EH (cell line): ENCODE measurements at regions not wholly inside any gene's neighbourhood (a gene's known extent, or its start where the extent isn't known, plus 50 kb on each side); places are given as distances from the start of the nearest gene placed in this dataset.
A peak's percentile ranks its signal among the peaks of the same experiment; 100 is the strongest.

ENCODE experiments used
- DNase-seq: peaks from one replicate; pipeline ENCODE4 v3.0.0-alpha.2; 2015; ENCODE audit warnings: low read depth

- no peak for DNase-seq
Measured at GRCh38 chr10:33126742-33127141, 168.7 kb upstream of the ITGB1 start.

GRCh38 chr10:33125522-33126517 is 167.8 kb upstream of the ITGB1 start:
- DNase-seq = peak; percentile 56

GRCh38 chr10:33125111-33125510 is 167.1 kb upstream of the ITGB1 start:
- no peak for DNase-seq

GRCh38 chr10:33123680-33124079 is 165.7 kb upstream of the ITGB1 start:
- DNase-seq = peak; percentile 38

- peak; percentile 96 for DNase-seq
Measured at GRCh38 chr10:33122014-33122809, 164.2 kb upstream of the ITGB1 start.

DNA sequence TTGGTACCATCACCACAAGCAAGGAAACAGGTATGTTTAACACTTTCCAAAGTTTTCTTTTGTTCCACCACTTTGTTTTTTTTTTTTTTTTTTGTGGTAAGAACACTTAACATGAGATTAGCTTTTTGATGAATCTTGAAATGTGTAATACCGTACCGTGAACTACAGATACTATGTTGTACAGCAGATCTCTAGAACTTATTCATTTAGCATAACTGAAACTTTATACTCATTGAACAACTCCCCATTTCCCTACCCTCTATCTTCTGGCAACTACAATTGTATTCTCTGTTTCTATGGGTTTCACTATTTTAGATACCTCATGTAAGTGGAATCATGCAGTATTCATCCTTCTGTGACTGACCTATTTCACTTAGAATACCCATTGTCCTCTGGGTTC is 162.7 kb upstream of the ITGB1 start:
- DNase-seq = no peak

DNA sequence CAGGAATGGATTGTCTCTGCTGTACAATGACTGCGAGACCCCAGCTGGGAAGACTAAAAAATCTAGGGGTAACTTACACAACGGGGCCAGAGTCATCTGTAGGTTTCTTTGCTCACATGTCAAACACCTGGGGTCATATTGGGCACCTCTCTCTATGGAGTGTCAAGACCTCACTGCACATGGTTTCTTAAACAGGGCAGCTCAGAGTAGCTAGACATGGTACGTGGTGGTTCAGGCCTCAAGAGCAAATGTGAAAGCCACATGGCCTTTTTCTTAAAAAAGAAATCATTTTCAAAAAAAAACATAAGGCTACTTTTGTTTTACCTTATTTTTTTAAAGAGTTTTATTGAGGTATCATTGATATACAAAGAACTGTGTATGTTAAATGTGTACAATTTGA is 162.2 kb upstream of the ITGB1 start:
- DNase-seq = no peak

DNA sequence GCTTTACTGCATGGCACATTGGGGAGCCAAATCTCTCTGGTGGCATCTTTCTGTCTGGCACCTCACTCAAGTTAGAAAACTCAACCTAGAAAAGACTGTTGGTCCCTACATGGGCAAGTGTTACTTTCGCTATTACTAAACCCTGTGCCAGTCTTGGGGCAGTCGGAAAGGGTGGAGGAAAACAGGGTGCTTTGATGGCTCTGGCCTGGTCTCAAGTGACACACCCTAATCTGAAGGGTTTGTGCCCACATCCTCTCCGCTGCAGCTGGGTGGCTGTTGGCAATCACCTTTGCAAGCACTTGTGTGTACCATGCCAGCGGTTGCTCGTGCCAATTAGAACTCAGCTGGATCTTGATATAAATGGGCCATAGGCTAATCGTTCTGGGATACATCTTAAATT is 159.8 kb upstream of the ITGB1 start:
- DNase-seq = no peak

GRCh38 chr10:33117230-33117629 is 159.2 kb upstream of the ITGB1 start:
- DNase-seq = peak; percentile 30

DNA sequence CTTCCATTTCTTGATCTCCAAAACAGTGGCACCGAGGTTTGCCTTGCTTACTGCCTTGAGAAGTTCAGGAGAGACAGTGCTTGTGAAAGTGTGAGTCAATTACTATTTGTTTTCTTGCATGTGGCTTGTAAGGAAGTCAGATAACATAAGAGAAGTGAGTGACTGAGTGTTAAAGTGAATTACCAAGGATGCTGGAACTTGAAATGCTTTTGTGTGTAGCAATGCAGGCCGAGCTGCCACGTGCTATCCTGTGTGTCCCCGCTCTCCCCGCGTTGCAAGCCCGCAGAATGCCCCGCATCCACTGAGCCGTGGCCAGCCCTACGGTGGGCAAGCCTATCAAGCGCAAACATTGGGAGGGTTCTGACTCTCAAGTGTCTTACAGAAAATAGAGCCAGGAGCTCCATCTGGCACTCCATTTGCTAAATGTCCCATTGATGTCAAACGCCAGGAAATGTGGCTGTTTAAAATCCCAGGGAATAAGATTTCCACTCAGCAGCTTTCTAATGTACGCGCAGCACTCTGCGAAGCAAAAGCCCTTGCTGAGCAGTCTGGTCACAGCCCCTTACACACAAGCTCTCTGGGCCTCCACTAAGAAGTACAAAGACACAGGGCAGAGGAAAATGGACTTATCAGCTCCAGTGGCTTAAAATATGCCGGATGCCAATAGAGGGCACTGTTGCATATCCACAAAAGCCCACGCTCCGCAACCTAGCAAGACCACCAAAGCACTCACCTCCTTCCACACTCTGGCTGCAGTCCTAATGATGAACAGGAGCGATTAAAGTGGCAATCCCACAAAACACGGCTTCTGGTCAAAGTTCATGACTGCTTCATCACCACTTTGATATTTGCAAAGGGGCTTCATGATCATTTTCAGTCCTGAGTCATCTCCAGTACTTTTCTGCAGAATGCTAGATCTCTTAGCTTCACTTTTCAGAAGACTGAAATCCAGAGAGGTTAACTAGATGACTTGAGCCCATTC is 158.0 kb upstream of the ITGB1 start:
- peak; percentile 73 for DNase-seq

DNA sequence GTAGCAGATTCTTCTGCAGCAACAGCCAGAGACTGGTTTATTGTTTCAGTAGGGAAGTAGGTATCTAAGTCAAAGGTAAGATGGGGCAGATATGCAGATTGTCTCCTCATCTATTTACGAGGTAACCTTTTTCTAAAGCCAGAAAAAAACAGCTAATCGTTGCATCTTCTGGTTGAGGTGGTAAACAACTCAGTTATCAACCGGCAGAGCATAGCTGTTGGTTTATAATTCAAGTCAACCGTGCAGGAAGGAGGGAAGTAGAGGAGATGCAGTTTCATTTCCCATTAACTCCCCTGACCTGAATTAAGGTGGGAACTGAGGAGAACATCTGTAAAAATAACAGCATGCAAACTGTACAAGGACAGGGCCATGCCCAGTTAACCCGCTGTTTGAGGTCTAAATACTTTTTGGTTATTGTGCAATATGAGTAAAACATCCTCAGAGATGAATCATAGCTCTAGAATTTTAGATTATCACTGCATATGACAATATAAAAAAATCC is 156.5 kb upstream of the ITGB1 start:
- DNase-seq = peak; percentile 74

- DNase-seq = peak; percentile 88
Measured at GRCh38 chr10:33113466-33113865, 155.4 kb upstream of the ITGB1 start.

DNA sequence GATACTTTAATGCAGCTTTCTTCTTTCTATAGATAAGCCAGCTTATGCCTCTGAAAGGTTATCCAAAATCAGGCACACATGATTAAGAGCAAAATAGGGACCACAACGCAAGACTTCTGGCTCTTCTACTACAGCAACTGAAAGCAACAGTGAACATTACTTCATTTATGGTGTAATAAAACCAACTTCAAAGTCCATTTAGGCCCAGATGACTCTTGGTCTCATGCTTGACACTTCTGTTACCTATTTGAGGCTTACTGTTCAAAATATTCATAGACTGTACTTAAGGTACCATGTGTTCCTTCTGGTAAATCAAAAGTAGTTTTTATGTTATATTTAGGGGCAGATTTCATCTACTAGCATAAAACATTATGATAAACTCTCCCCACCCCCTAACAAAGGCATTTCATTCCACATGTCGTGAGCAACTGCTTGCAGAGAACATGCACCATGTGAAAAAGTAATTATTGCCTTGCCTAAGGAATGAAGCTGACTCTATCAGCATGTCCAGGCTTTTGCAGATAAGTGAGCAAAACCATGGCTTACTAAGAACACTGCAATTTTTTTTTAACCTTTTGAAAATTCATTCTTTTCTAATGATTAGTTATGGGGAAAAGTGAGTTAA is 154.9 kb upstream of the ITGB1 start:
- peak; percentile 76 for DNase-seq

GRCh38 chr10:33111488-33112051 is 153.5 kb upstream of the ITGB1 start:
- no peak for DNase-seq

DNA sequence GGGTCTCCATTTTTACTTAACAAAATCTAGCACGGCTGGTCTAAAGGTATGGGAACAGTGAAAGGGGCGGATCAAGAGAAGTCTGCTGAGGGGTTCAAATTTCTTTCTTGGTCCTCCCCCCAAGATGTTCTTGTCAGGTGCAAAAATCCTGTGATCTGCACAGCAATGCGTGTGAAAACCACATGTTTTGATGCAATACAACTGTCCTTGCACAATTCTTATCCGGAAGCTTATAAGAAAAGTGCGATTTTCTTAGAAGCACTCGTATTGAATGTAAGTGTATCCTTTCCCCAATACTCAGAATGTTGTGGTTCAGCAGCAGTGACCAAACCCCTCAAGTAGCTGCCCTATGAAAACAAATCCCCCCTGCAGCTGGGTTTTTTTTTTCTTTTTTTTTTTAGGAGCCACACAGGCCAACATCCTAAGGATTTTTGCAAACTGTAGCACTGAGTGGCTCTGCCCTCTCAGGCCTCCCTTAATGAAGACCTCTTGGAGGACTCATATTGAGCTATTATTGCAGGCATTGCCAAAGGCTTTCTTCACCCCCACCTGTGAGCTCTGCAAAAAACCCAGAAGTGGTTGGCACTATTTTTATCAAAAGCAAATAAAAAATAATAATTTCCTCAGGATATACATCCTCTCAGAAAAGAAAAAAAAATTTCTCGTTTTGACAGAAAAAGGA is 151.9 kb upstream of the ITGB1 start:
- no peak for DNase-seq

GRCh38 chr10:33109384-33109783 is 151.4 kb upstream of the ITGB1 start:
- no peak for DNase-seq

DNA sequence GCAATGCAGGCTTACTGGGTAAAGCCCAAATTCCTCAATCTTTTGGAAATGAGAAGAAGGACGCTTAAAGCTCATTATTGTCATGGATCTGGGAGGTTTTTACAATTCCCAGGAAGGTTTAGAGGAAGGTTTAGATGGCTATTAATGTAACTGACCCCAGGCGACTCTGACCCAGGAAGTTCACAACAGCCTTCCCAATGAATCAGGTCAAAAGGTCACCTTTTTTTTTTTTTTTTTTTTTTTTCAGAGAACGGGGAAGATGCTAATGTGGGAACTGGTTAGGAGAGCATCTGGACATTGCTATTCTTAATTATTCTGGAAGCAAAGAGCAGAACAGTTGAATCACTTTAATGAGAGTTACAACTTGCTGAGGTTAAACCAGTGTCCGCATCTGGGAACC is 149.9 kb upstream of the ITGB1 start:
- DNase-seq = no peak

DNA sequence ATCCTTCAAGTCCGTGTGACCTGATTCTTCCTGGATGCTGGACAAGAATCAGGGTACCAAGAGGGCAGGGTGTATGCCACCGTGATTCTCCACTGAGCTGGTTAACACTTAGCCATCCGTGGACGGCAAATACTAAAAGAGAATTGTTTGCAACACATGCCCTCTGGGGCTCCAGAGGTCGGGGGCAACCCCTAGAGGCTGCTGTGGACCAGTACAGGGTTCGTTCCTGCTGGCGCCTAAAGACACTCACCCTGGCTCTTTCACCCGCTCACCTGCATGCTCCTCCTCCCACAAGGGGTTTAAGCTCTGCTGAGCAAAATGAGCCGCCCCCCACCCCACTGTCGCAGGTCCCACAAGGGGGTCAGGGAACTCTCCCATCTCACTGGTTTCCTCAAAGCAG is 148.7 kb upstream of the ITGB1 start:
- DNase-seq = no peak

GRCh38 chr10:33103863-33104379 is 145.9 kb upstream of the ITGB1 start:
- DNase-seq = no peak

- no peak for DNase-seq
Measured at GRCh38 chr10:33102071-33102470, 144.0 kb upstream of the ITGB1 start.
